Liver (tissue), 3 donors: ENCODE measurements at regions not wholly inside any gene's neighbourhood (a gene's known extent, or its start where the extent isn't known, plus 50 kb on each side); places are given as distances from the start of the nearest gene placed in this dataset.

ENCODE experiments used
- ATF3 ChIP-seq: IDR thresholded peaks from 2 replicates; pipeline ENCODE4 v1.6.1; 2016; ENCODE audit warnings: antibody characterized with exemption
- CTCF ChIP-seq: fragments of 150-350 bp; IDR thresholded peaks from 2 replicates; pipeline ENCODE4 v1.5.1; 2017; ENCODE audit warnings: improper control_type of control experiment, low read depth, low read length; ENCODE audit not compliant: missing input control
- EGR1 ChIP-seq, 2 donors: IDR thresholded peaks; 2 replicates each; pipeline ENCODE4 v1.6.1; 2016 to 2018; ENCODE audit warnings: antibody characterized with exemption in 2 of 2, low read depth in 2 of 2
- JUND ChIP-seq, 2 donors: IDR thresholded peaks; 2 replicates each; pipeline ENCODE4 v1.6.1; 2016; ENCODE audit warnings: antibody characterized with exemption in 2 of 2
- MAX ChIP-seq: IDR thresholded peaks from 2 replicates; pipeline ENCODE4 v1.6.1; 2016; ENCODE audit warnings: antibody characterized with exemption
- RAD21 ChIP-seq, 2 donors: IDR thresholded peaks; 2 replicates each; pipeline ENCODE4 v1.6.1; 2016; ENCODE audit warnings: antibody characterized with exemption in 2 of 2, mild to moderate bottlenecking in 2 of 2
- REST ChIP-seq: IDR thresholded peaks from 2 replicates; pipeline ENCODE4 v1.6.1; 2016; ENCODE audit warnings: antibody characterized with exemption, mild to moderate bottlenecking
- SP1 ChIP-seq: IDR thresholded peaks from 2 replicates; pipeline ENCODE4 v1.6.1; 2018; ENCODE audit warnings: antibody characterized with exemption, mild to moderate bottlenecking
- ZBTB33 ChIP-seq: IDR thresholded peaks from 2 replicates; pipeline ENCODE4 v1.6.1; 2016; ENCODE audit warnings: antibody characterized with exemption
- donor health status: healthy.
- donor health status: healthy.

GRCh38 chr3:116912116-116912515, 202.5 kb downstream of the TUSC7 start:
- TF ChIP-seq CTCF, result no peak
- no peak for TF ChIP-seq RAD21 (IDR thresholded peaks at IDR 0.05)
- no peak for TF ChIP-seq MAX
- TF ChIP-seq ATF3, result no peak
- TF ChIP-seq SP1, result no peak
- TF ChIP-seq EGR1 (IDR thresholded peaks at IDR 0.05; ENCODE audit: low read depth in 2 of 2), result no peak
- no peak for TF ChIP-seq JUND (IDR thresholded peaks at IDR 0.05)
- TF ChIP-seq REST, result no peak
- no peak for TF ChIP-seq ZBTB33
